ENCODE measurements at regions not wholly inside any gene's neighbourhood (a gene's known extent, or its start where the extent isn't known, plus 50 kb on each side); places are given as distances from the start of the nearest gene placed in this dataset.
"Not testable (repeated sequence)": the region's sequence is repeated elsewhere in the genome, so short reads cannot be mapped to it uniquely, and the experiment has no call there.

- no peak for DNase-seq
These were observed 71.1 kb downstream of the TRAM1L1 start for GRCh38 chr4:117014236-117014635.

GRCh38 chr4:117010671-117011070 is 74.7 kb downstream of the TRAM1L1 start:
- no peak for DNase-seq

DNA sequence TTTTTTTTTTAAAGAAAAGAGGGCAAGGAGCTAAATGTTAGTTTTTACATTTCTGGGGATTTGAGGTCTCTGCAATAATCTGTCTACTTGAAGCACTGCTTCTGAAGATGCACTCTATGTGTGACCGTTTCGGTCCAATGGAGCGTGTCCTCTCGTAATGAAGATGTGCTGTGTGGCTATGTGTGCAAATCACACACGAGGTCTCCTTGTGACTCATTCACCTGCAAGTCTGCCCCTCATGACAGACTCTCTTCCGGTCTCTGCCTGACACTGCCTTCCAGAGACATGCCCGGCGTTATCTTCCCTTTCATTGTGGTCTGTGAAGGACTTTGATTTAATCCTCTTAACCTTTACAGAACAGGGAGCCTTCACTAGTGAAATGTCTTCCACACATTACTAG is 84.3 kb downstream of the TRAM1L1 start:
- no peak for DNase-seq

DNA sequence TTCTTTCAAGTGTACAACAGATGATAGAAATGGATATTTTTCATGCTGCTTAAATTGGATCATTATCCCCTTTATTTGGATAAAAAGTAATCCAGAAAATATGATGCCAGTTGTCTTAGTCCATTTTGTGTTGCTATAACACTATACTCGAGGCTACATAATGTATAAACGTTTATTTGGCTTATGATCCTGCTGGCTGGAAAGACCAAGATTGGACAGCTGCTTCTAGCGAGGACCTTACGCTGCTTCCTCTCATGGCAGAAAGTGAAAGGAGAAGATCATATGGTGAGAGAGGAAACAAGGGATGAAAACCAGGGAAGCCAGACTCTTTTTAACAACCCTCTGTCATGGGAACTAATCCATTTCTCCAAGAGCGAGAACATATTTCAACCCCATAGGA is 102.7 kb downstream of the TRAM1L1 start:
- no peak for DNase-seq

GRCh38 chr4:116980436-116980835 is 104.9 kb downstream of the TRAM1L1 start:
- DNase-seq = not testable (repeated sequence)

- DNase-seq = no peak
These were observed 126.3 kb downstream of the TRAM1L1 start for GRCh38 chr4:116959045-116959444.

GRCh38 chr4:116953947-116954346 is 131.4 kb downstream of the TRAM1L1 start:
- DNase-seq = no peak

DNA sequence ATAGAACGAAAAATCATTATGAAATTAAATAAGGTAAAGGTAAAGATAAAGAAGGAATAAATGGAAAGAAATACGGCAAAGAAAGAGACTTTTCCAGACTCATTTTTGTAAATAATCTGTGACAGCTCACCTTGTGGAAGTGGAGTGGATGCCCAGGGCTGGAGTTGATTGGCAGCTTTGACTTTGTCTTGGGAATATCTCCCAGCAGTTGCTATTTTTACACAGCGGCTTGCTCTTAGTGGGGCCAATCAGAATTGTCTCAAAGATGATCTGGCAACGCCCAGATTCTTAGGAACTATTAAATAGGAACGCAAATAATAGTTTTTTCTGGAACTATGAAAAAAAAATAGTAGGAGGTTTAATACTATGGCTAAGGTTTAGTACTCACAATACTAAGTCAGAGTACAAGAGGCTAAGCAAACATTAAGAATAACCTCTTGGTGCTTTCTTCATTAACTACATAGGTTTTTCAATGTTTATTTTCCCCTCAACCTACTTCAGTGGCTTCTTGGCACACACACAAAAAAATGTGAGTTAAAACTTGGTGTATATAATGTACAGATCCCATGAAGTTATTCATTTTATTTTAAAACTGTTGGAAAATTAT is 132.7 kb downstream of the TRAM1L1 start:
- no peak for DNase-seq

DNA sequence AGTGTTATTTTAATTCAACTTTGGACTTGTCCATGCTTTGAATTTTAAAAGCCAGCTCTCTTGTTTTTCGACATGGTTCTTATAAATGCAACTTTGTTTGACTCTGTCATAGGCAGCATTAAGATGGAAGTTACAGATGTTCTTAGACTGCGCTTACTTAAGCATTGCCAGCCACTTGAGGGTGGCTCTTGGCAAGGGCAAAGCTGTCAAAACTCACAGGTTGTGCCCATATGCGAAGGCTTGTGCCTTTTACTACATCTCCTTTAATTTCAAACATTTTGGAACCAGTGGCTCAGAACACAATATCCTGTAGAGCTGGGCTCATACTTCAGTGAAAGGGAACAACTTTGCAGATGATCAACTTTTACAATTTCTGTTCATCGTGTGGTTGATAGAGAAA is 135.5 kb downstream of the TRAM1L1 start:
- no peak for DNase-seq

GRCh38 chr4:116942315-116942714 is 143.1 kb downstream of the TRAM1L1 start:
- DNase-seq = no peak

DNA sequence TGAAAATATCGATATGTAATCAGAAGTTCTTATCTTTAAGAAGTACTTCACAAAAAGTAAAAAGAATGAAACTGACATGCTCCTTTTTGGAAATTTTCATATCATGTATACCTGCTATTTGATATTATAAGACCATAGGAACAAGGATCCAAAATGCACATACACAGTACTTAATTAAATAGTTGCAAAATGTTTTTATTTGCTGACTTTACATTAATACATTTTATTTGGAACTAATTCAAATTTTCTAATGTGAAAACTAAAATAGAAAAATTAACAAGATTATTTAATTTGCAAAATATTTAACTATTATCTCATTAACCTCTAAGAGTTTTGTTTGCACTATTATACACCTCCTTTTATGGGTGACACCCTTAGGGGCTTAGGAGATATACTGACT is 155.0 kb downstream of the TRAM1L1 start:
- no peak for DNase-seq

DNA sequence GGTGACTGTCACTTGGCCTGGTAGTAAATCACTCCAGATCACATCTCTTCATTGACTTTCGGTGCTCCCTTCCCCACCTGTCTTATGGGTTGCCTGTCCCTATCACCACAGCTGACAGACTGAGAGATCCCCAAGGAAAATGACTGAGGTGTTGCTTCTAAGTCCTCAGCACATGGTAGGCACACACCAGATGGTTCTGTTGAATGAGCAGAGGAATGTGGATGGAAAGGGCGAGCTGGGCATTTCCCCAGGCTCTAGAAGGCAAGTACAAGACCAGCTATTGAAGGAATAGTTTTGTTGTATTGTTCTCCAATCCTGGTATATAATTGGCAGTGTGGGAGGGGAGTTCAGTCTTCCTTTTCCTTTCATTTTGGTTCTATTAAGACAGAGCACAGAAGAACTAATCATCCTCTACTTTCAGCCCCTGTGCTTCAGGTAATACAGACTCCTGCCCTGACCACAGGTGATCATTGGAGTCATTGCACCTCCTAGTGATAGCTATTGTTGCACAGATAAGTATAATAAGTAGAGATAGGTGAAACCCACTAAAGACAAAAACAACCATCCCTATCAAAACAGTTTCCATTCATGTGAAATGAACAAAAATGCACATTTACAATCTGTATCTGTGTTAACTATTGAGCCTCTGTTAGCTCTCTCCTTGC is 158.6 kb downstream of the TRAM1L1 start:
- no peak for DNase-seq

DNA sequence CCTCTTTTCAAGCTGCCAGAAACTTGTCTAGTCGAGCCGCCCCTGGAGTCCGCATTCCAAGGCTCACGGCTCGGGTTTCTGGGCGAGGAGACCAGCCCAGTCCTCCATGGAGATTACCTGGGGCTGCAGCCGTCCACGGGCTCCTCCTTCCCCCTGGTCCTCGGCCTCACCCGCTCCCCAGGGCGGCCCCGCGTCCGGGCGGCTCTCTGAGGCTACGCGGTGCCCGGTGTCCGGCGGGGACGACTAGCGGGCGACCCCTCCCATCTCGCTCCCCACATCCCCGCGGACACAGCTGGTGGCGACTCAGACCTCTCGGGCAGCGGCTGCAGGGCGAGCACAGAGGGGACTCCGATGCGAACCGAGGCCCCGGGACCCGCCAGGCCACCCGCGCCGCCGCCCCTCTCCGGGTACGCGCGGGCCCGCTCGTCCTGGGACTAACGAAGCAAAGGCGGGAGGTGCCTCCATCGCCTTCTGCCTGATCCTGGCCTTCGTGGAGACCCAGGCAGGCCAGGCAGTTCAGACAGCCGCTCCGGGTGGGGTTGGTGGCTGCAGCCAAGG is 159.4 kb downstream of the TRAM1L1 start:
- DNase-seq = no peak

DNA sequence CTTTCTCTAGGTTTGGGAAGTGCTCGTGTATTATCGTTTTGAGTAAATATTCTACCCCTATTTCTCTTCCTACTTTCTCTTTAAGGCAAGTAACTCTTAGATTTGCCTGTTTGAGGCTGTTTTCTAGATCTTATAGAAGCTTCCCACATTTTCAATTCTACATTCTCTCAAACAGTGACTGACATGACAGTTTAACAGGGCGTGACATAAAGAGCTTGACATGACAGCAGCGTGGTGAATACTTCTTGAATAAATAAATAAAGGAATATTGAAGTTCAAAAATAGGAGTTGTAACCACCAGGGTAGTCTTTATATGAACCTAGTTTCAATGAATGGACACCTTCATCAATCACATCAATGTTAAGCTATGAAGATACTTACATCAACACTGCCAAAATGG is 162.0 kb downstream of the TRAM1L1 start:
- no peak for DNase-seq

DNA sequence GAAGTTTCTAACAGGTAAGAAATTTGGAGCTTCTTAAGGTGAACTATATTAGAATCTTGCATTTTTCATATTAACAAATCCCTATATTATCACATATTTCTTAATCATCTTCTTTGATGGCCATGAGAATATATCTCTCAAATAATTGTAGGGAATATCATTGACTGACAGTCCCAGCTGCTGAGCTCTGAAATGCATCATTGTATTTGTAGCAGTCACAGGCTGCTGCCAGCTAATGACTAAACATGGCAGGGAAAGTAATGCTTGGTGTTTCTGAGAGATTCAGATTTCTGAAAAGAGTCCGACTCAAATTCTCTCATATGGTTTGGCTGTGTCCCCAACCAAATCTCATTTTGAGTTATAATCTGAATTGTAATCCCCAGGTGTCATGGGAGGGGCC is 171.9 kb downstream of the TRAM1L1 start:
- no peak for DNase-seq

- no peak for DNase-seq
These were observed 178.6 kb downstream of the TRAM1L1 start for GRCh38 chr4:116906758-116907157.

DNA sequence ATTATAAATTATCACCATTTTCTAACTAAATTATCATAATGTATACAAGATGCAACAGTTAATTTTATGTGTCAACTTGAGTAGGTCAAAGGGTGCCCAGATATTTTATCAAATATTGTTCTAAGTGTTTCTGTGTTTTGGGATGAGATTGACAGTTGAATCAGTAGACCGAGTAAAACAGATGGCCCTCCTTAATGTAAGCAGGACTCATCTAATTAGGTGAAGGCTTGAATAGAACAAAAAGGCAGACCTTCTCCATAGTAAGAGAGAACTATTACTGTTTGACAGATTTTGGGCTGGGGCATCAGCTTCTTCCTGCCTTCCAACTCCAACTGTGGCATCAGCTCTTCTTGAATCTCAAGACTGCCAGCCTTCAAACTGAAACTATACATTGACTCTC is 185.8 kb downstream of the TRAM1L1 start:
- DNase-seq = no peak

DNA sequence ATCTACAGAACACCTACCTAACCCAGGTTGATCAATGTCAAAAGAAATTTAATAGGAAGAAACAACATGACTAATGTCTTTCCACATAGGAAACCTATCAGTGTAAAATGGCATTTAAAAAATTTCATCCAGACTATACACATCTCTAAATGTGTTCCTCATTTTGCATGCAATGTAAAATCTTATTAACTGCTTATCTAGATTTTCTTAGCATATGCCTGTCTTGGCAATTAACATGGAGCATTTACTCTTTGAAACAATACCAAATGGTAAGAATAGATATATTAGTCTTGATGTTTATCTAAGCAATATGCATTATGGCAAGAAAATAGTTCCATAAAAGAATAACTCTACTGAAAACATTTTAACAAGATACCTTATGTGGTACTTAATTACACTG is 199.8 kb downstream of the TRAM1L1 start:
- DNase-seq = no peak

- DNase-seq = no peak
These were observed 202.9 kb downstream of the TRAM1L1 start for GRCh38 chr4:116882503-116882902.

DNA sequence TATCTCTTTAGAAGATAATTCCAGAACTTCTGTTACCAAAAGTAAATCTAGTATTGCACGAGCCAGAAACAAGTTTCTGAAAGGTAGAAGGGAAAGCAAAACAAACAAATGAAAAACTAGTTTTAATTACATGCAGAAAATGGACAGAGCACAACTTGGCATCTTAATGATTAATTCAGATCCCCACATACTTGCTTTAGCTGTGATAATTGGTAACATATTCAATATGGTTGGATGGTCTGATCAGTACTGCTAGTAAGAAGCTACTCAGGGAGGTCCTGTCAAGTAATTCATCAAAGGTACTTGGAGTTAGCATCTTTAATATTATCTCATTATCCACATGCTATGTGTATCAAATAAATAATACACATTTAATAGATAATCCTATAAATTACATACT is 204.3 kb downstream of the TRAM1L1 start:
- DNase-seq = no peak

GRCh38 chr4:116880625-116881024 is 204.8 kb downstream of the TRAM1L1 start:
- no peak for DNase-seq

DNA sequence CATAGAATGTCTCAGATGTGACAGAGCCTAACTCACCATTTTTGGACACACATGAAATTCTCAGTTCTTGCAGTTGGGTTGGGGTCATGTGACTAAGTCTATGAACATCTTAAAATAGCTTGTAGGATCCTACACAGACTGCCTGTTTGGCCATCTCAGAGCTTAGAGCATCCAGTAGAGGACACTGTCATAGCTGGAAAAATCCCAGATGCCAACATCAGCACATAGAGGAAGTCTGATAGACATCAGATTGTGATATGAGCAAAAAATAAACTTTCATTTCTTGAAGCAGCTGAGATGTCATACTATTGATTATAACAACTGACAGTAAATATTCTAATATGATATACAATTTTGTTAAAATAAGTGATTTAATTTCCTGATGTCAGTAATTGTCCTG is 207.1 kb downstream of the TRAM1L1 start:
- DNase-seq = no peak

DNA sequence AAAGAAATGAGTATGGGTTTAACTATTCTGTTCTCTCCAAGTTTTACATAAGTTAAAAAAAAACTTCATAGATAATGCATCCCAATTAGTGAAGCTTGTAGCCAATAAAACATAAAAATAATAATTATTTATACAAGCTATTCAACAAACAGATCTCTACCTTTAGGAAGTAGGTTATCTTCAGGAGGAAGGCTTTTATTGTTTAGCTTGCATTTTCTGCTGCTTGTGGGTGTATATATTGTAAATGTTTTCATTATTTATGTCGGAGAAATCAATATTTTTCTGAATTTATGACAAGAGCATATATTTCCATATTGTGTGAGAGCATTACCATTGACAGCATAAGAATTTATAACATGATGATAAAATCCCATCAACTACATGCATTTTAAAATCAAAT is 208.3 kb downstream of the TRAM1L1 start:
- DNase-seq = no peak

DNA sequence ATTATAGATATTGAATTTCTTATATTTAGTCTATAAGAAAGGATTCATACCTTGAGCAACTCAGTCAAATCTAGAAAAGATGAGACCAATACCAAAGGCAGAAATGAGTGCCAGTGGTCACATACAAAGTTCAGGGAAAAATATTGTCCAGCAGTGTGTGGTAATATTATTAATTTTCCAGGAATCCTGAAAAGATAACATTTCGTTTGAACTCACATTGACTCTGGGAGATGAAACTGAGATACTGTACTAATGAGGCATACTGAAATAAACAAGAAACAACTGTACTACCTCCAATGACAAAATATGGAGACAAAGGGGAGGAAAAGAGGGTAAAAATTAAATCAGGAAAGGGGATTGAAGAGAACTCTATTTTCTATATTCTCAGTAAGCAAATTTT is 212.4 kb downstream of the TRAM1L1 start:
- DNase-seq = no peak

GRCh38 chr4:116872308-116872707 is 213.1 kb downstream of the TRAM1L1 start:
- DNase-seq = no peak
